Endothelial cell of umbilical vein (primary cell): ENCODE measurements at regions not wholly inside any gene's neighbourhood (a gene's known extent, or its start where the extent isn't known, plus 50 kb on each side); places are given as distances from the start of the nearest gene placed in this dataset.

Experiments
- BruUV-seq: library from RNA; stranded (reverse); fragments of 400-500 nt; replicated peaks from 2 replicates; lab custom pipeline; 2021; lab: Mats Ljungman, UMichigan
- CTCF ChIA-PET: fragments of 300-600, 350-600 bp; sonication (Branson Sonifier 250); formaldehyde crosslinking; loops from one replicate; lab custom pipeline; 2021; ENCODE audit warnings: antibody characterized with exemption, inconsistent platforms; lab: Charles Lee
- POLR2A ChIA-PET: fragments of 300-600, 350-600 bp; sonication (Branson Sonifier 250); formaldehyde crosslinking; loops from one replicate; lab custom pipeline; 2021; ENCODE audit warnings: antibody characterized with exemption, inconsistent platforms; lab: Charles Lee
- DNase-seq: peaks from one replicate; pipeline ENCODE4 v3.0.0-alpha.2; 2011; ENCODE audit warnings: low read depth, low spot score
- FAIRE-seq: peaks from 2 replicates; lab custom pipeline; 2011; peaks lifted over from hg19 to GRCh38; lab: Jason Lieb, UNC
- H2AFZ ChIP-seq: 2 replicates; pipeline ENCODE4 v1.6.0; 2012; ENCODE audit warnings: low read depth, low read length, control low read depth, inconsistent platforms
- H3K27ac ChIP-seq: 2 replicates; pipeline ENCODE4 v1.5.1; 2011; ENCODE audit warnings: low read depth, mild to moderate bottlenecking, control low read depth, low read length, moderate library complexity; ENCODE audit not compliant: insufficient read depth
- H3K27me3 ChIP-seq, 2 experiments: 2 replicates each; pipeline versions ENCODE4 v1.6.0 to v1.6.1; 2011; ENCODE audit warnings: low read length in 2 of 2, mixed read lengths in 1 of 2; ENCODE audit not compliant: control insufficient read depth in 2 of 2, insufficient read depth in 2 of 2
- H3K36me3 ChIP-seq, 2 experiments: 2 replicates in 1 of 2; 3 replicates in 1 of 2; pipeline ENCODE4 v1.5.1; 2011; ENCODE audit warnings: low read length in 2 of 2, mild to moderate bottlenecking in 1 of 2, moderate library complexity in 1 of 2; ENCODE audit not compliant: control insufficient read depth in 2 of 2, insufficient read depth in 2 of 2; ENCODE audit errors: extremely low read depth in 1 of 2
- H3K4me1 ChIP-seq: 3 replicates; pipeline ENCODE4 v1.5.1; 2011; ENCODE audit warnings: mild to moderate bottlenecking, low read length; ENCODE audit not compliant: control insufficient read depth, insufficient read depth; ENCODE audit errors: extremely low read depth
- H3K4me2 ChIP-seq: 2 replicates; pipeline ENCODE4 v1.6.1; 2011; ENCODE audit warnings: low read length, control low read depth, mixed read lengths; ENCODE audit not compliant: insufficient read depth
- H3K4me3 ChIP-seq, 3 experiments: fragments of 200-600 bp in 1 of 3; sonication (generic), shearing (Covaris generic) in 1 of 3; replicated peaks in 1 of 3; 2 replicates each; pipeline ENCODE4 v1.5.1; 2011 to 2016; ENCODE audit warnings: control low read depth in 3 of 3, low read length in 3 of 3, mild to moderate bottlenecking in 2 of 3, inconsistent platforms in 1 of 3, low read depth in 1 of 3, moderate library complexity in 1 of 3; ENCODE audit not compliant: insufficient read depth in 1 of 3
- H3K79me2 ChIP-seq: 2 replicates; pipeline ENCODE4 v1.6.0; 2012; ENCODE audit warnings: low read length, inconsistent platforms; ENCODE audit not compliant: control insufficient read depth, insufficient read depth
- H3K9ac ChIP-seq: replicated peaks from 2 replicates; pipeline ENCODE3; 2011; ENCODE audit warnings: low read length, control low read depth; ENCODE audit not compliant: insufficient read depth; ENCODE audit errors: extremely low read depth
- H3K9me1 ChIP-seq: replicated peaks from 3 replicates; pipeline ENCODE4 v1.6.0; 2011; ENCODE audit warnings: mild to moderate bottlenecking, low read length; ENCODE audit not compliant: control insufficient read depth, insufficient read depth; ENCODE audit errors: extremely low read depth
- H3K9me3 ChIP-seq: replicated peaks from 2 replicates; pipeline ENCODE4 v1.5.1; 2012; ENCODE audit warnings: low read length, inconsistent platforms; ENCODE audit not compliant: control insufficient read depth, insufficient read depth
- H4K20me1 ChIP-seq: replicated peaks from 2 replicates; pipeline ENCODE3; 2011; ENCODE audit warnings: mild to moderate bottlenecking, low read length; ENCODE audit not compliant: control insufficient read depth, insufficient read depth; ENCODE audit errors: extremely low read depth
- CTCF ChIP-seq, 2 donors: IDR thresholded peaks; 1 replicate in 1 of 2; 2 replicates in 1 of 2; pipeline ENCODE4 v1.5.1; 2011; ENCODE audit warnings: low read length in 2 of 2, mild to moderate bottlenecking in 2 of 2, moderate library complexity in 2 of 2, control low read depth in 1 of 2, inconsistent platforms in 1 of 2, low read depth in 1 of 2; ENCODE audit not compliant: insufficient read depth in 1 of 2; ENCODE audit errors: extremely low read depth in 1 of 2
- EZH2 ChIP-seq: IDR thresholded peaks from 2 replicates; pipeline ENCODE4 v1.6.1; 2012; ENCODE audit warnings: borderline replicate concordance, low read depth, mild to moderate bottlenecking, moderate library complexity, low read length, inconsistent platforms; ENCODE audit not compliant: severe bottlenecking
- FOS ChIP-seq: IDR thresholded peaks from 2 replicates; pipeline ENCODE4 v1.6.1; 2011; ENCODE audit warnings: mild to moderate bottlenecking, low read length, moderate library complexity, borderline replicate concordance; ENCODE audit not compliant: insufficient read depth
- GATA2 ChIP-seq: IDR thresholded peaks from 2 replicates; pipeline ENCODE4 v1.7.0; 2011; ENCODE audit warnings: low read depth, mild to moderate bottlenecking, moderate library complexity, mixed read lengths, low read length; ENCODE audit not compliant: insufficient read length, insufficient read depth
- JUN ChIP-seq: IDR thresholded peaks from 2 replicates; pipeline ENCODE4 v1.6.1; 2011; ENCODE audit warnings: borderline replicate concordance, low read depth; ENCODE audit not compliant: insufficient read length, insufficient read depth
- MAX ChIP-seq: IDR thresholded peaks from 2 replicates; pipeline ENCODE4 v1.6.1; 2011; ENCODE audit not compliant: insufficient read depth, insufficient read length
- MYC ChIP-seq: IDR thresholded peaks from one replicate; pipeline ENCODE4 v1.6.1; 2011; ENCODE audit warnings: mild to moderate bottlenecking, low read depth, low read length
- POLR2A ChIP-seq: IDR thresholded peaks from 2 replicates; pipeline ENCODE4 v1.6.1; 2012; ENCODE audit warnings: low read depth, mild to moderate bottlenecking, control low read depth, low read length
- POLR2AphosphoS5 ChIP-seq: IDR thresholded peaks from 2 replicates; pipeline ENCODE4 v1.6.1; 2012; ENCODE audit warnings: low read depth, mild to moderate bottlenecking, control low read depth, low read length, moderate library complexity; ENCODE audit not compliant: insufficient read depth
- dilution Hi-C: fragments of 300-500 bp; cut with MboI; formaldehyde crosslinking; loops from one replicate; pipeline ENCODE4 v1.15.0; 2019; ENCODE audit warnings: low sequenced_read_pairs; ENCODE audit not compliant: extremely low pct_ligation_motif_present
- intact Hi-C: fragments of 100-400 bp; cut with micrococcal nuclease; formaldehyde crosslinking; loops from one replicate; pipeline ENCODE4 v1.10.0; 2022

- no peak overlapping the region for H3K27ac ChIP-seq
- H3K79me2 ChIP-seq = no peaks in the 10 kb centered on the region
- FAIRE-seq (no peak), DNase-seq (no peak)
- no peaks in the 10 kb centered on the region for H3K9me1 ChIP-seq
- no peaks in the 10 kb centered on the region for H3K36me3 ChIP-seq
- intact Hi-C loops (no loop called here), dilution Hi-C loops (no loop called here)
- ChIA-PET POLR2A (no interaction called here), CTCF (no interaction called here)
- H3K4me2 ChIP-seq = no peak overlapping the region
- H3K4me1 ChIP-seq = no peaks in the 10 kb centered on the region
- no peaks in the 10 kb centered on the region for H3K27me3 ChIP-seq
- BruUV-seq = no TSS peak
- H4K20me1 ChIP-seq = no peaks in the 10 kb centered on the region
- H3K4me3 ChIP-seq = no peak overlapping the region
- H3K9ac ChIP-seq = no peak overlapping the region
- TF ChIP-seq CTCF (IDR thresholded peaks at IDR 0.05; ENCODE audit: extremely low read depth in 1 of 2, insufficient read depth in 1 of 2, low read depth in 1 of 2, low read length in 2 of 2) (no peak), JUN (no peak), EZH2 (no peak), FOS (no peak), MAX (no peak), MYC (no peak), GATA2 (no peak), POLR2A (no peak), POLR2AphosphoS5 (no peak)
- no peak overlapping the region for H2AFZ ChIP-seq
- no peaks in the 10 kb centered on the region for H3K9me3 ChIP-seq
Observed at GRCh38 chr11:37621662-37622061, 1023.6 kb upstream of the RAG2 start.
